ENCODE measurements at regions not wholly inside any gene's neighbourhood (a gene's known extent, or its start where the extent isn't known, plus 50 kb on each side); places are given as distances from the start of the nearest gene placed in this dataset.

DNA sequence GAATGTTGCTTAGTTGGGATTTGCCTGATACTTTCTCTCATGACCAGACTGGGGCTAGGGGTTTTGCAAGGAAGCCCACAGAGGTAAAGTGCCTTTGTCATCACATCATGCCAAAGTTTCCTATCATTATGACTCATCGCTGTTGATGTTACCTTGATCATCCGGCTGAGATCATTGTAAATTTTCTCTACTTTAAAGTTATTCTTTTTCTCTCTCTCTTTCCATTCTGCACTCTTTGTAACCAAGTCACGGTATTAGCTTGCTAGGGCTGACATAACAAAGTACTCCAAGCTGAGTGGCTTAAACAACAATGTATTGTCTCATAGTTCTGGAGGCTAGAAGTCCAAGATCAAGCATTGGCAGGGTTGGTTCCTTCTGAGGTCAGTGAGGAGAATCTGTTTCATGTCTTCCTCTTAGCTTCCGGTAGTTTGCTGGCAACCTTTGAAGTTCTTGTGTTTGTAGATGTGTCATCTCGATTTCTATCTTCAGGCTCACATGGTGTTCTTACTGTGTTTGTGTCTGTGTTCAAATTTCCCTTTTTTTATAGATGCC is 113.0 kb downstream of the DTHD1 start:
- no peak for DNase-seq

DNA sequence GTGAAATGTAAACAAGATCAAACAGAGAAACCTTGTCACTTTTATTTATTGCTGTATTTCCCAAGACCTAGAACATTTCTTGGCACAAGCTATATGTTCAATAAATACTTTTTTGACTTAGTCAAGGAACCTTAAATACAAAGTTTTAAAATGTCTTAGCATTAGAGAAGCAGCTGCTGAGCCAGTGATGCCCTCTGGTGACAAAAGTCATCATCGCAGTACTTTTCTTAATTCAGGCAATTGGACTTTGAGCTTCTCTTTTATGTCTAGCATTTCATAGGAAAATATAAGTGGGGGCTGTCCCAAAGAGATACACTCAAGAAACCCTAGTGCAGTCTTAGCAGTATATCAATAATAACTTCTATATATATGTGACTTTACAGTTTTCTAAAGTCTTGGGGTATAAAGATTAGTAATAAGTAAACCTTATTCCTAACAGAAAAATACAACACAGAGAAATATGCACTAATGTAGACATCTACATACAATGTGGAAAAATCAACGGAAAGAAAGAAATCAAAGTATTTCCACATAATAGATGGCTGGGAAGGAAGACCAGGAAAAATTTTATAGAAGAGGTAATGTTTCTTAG is 118.4 kb downstream of the DTHD1 start:
- no peak for DNase-seq

DNA sequence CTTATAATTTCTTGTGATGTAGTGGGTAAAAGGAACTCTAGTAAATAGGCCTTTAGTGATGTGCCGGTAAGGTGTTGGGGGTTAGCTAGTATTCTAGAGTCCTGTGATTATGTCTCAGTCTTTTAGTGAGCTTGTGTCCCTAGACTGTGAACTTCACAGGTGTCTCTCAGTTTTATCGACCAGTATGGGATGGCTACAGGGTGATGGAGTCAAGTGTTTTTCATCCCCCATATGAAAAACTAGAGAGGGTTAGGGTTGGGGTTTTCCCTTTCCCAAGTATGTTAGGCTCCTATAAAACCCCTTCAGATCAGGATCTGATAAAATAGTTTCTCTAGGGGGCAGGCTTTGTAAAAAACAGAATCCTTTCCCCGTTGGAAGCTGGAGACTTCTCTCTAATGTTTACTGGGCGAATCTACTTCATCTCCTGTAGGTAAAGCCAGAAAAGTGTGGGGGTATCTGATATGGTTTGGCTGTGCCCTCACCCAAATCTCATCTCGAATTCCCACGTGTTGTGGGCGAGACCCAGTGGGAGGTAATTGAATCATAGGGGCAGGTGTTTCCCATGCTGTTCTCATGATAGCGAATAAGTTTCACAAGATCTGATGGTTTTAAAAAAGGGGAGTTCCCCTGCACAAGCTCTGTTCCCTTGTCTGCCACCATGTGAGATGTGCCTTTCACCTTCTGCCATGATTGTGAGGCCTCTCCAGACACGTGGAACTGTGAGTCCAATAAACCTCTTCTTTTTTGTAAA is 120.8 kb downstream of the DTHD1 start:
- no peak for DNase-seq

GRCh38 chr4:36411338-36411737 is 129.9 kb downstream of the DTHD1 start:
- no peak for DNase-seq

DNA sequence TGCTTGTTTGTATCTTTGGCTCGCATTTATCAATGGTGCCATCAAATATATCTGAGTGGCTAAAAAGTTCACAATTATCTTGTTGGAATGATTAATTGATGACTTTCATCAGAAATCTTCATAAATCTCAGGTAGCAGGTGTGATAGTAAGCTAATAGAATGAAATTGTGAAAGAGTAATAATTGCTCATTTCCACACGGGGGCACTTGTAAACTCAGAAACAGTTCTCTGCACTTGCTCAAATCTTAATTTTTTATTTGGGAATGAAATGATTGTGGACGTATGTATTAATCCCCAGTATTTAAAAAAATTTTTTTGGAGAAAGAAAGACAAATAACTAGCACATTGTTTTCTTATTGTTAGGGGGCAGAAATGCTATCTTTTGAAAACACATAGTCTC is 132.8 kb downstream of the DTHD1 start:
- no peak for DNase-seq

DNA sequence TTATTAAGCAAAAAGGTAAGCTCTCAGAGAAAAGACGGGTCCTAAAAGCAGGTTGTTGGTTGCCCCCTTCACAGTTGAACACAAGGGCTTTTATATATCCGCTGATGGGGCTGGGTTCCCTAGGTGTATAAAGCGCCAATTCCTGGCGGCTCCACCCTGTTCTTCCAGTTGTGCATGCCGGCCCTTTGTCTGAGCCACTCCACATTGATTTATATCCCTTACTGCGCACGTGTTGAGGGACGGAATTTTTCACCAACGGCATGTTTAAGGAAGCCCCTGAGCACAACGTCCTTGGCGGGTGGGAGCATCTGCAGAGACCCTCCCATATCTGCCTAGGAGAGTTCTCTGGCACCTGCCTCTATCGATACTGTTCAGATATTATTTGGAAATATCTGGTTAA is 135.7 kb downstream of the DTHD1 start:
- no peak for DNase-seq

DNA sequence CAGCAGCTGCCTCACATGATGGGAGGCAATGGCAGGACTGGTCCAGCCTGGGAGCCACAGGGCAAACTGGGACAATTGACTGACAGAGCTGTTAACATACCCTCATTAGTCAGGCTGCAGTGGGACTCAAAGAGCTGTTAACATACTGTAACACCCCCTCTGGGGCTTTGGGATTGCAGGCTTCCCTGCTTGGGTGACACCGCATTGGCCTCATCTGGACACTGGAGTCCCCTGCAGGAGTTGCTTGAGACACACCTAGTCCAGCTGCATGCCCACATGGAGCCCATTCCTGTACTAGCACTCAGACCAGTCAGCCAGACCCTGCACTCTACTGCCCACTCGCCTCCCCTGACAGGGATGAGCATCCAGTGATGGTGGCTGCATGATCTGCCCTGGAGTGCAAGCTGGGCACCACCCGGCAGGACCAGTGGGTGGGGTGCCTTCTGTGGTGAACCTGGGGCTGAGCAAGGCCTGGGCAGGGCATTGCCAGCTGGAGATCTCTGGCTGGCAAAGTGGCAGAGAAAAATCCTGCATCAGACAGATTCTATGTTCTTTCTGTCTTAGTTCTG is 138.8 kb downstream of the DTHD1 start:
- no peak for DNase-seq

GRCh38 chr4:36422607-36423006 is 141.2 kb downstream of the DTHD1 start:
- no peak for DNase-seq

DNA sequence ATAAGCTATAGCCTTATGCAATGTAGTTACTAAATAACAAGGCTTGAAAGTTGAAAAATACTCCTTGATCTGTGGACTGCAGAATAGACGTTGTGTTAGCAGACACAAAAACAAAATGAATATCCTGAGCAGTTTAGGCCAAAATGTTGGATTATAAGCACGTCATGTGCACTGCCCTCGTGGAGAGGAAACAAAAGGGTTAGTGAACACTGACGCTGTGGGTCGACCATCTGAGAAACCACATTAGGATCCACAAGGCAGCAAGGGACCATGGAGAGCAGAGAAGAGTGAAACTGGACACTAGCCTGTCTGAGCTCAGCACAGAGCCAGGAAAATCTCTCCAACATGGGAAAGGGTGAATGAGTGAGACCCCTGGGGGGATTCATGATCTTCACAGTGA is 145.3 kb downstream of the DTHD1 start:
- DNase-seq = no peak

- DNase-seq = no peak
Measured at GRCh38 chr4:36427696-36428095, 146.3 kb downstream of the DTHD1 start.

DNA sequence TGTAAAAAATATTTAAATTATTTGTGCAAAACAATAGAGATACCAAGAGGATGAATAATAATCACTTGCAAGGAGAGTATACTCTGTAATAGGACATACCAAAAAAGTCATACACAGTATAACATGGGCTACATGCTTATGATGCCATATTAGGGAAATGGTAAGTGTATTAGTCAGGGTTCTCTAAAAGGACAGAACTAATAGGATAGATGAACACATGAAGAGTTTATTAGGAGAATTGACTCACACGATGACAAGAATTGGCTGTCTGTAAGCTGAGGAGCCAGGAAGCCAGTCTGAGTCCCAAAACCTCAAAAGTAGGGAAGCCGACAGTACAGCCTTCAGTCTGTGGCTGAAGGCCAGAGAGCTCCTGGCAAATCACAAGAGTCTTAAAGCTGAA is 151.2 kb downstream of the DTHD1 start:
- no peak for DNase-seq

DNA sequence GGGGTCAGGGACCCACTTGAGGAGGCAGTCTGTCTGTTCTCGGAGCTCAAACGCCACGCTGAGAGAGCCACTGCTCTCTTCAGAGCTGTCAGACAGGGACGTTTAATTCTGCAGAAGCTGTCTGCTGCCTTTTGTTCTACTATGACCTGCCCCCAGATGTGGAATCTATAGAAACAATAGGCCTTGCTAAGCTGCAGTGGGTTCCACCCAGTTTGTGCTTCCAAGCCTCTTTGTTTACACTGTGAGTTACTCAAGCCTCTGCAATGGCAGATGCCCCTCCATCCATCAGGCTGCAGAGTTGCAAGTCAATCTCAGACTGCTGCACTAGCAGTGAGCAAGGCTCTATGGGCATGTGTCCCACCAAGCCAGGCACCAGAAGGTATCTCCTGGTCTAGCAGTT is 158.1 kb downstream of the DTHD1 start:
- no peak for DNase-seq

DNA sequence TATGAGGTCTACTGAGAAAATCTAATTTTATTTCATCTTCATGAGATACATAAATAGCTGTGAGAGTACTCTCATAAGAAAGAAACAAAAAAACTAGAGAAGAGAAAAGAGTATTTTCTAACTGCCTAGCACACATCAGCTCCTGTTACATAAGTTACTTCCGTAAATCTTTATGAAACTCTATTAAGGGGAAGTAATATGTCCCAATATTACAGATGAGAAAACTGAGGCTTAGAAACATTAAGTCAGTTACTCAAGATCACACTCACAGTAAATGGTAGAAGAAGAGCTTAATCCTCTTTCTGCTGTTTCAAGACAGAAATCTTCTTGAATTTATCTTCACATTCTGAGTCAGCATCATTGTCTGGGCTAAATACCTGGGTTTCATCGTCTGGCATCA is 164.1 kb downstream of the DTHD1 start:
- DNase-seq = no peak

- DNase-seq = no peak
Measured at GRCh38 chr4:36446275-36446674, 164.9 kb downstream of the DTHD1 start.

GRCh38 chr4:36461344-36461743 is 179.9 kb downstream of the DTHD1 start:
- no peak for DNase-seq

- no peak for DNase-seq
Measured at GRCh38 chr4:36467670-36468069, 186.3 kb downstream of the DTHD1 start.

- no peak for DNase-seq
Measured at GRCh38 chr4:36471903-36472302, 190.5 kb downstream of the DTHD1 start.

DNA sequence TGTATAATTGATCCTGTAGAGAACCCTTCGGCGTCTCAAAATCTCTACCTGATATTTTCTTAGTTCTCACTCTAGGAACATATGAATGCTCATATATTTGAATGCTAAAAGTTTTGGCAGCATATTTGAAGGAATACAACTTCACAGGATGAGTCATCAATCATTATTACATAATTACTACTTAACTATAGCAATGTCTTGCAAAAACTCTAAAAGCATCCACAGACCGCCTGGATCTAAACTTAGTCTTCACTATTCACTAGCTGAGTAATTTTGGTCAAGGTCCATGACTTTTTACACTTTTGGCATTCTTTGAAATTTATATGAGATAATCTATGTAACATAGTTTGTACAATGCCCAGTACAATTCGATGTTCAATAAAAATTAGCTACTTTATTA is 194.7 kb downstream of the DTHD1 start:
- no peak for DNase-seq

GRCh38 chr4:36477861-36478260 is 196.4 kb downstream of the DTHD1 start:
- no peak for DNase-seq

DNA sequence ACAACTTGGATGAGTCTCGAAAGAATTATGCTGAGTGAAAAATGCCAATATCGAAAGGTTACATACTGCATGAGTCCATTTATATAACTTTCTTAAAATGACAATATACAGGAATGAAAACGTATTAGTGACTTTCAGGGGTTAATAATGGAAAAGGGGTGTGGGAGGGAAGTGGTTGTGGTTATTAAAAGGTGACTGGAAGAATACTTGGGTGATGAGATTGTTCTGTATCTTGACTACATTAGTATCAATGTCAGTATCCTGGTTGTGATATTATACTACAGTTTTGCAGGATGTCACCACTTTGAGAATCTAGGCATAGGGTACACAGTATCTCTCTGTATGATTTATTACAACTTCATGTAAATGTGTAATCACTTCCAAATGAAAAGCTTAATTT is 204.5 kb downstream of the DTHD1 start:
- no peak for DNase-seq

GRCh38 chr4:36489798-36490197 is 208.4 kb downstream of the DTHD1 start:
- DNase-seq = no peak

GRCh38 chr4:36492041-36492440 is 210.6 kb downstream of the DTHD1 start:
- no peak for DNase-seq

GRCh38 chr4:36492590-36492989 is 211.2 kb downstream of the DTHD1 start:
- no peak for DNase-seq

DNA sequence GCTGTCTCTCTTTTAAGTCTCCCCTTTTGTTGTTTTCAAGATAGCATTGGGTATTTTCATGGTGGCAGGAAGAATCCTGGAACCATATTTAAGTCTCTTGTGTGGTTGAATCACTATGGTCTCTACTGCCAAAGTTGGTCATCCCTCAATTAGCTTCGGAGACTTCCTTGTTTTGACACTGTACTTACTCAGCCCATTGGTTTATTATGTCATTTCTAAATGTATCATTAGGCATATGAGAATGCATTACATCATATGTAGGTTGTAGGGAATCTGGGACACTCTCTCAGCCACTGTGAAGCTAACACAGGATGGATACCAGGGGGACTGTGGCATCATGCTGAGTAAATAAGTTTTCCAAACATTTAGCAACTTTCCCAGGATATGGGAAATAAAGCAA is 211.8 kb downstream of the DTHD1 start:
- DNase-seq = no peak
